Ovary (tissue), 7 donors: ENCODE measurements at regions not wholly inside any gene's neighbourhood (a gene's known extent, or its start where the extent isn't known, plus 50 kb on each side); places are given as distances from the start of the nearest gene placed in this dataset.
"Not testable (repeated sequence)": the region's sequence is repeated elsewhere in the genome, so short reads cannot be mapped to it uniquely, and the experiment has no call there.

Experiments used
- DNase-seq, 5 donors: peaks; one replicate each; pipeline ENCODE4 v3.0.0-alpha.2; 2019 to 2020
- H3K27ac ChIP-seq, 2 donors: fragments of 200-600 bp; one replicate each; pipeline versions ENCODE4 v1.5.1 to v1.8.0; 2019 to 2022
- H3K27me3 ChIP-seq: fragments of 200-600 bp; one replicate; pipeline ENCODE4 v1.8.0; 2022
- H3K36me3 ChIP-seq: fragments of 200-600 bp; sonication (generic); one replicate; pipeline ENCODE4 v1.5.1; 2019
- H3K4me1 ChIP-seq: one replicate; pipeline ENCODE4 v1.8.1; 2013; ENCODE audit warnings: mild to moderate bottlenecking, moderate library complexity; ENCODE audit not compliant: insufficient read depth
- H3K4me3 ChIP-seq: fragments of 200-600 bp; sonication (generic); one replicate; pipeline ENCODE4 v1.5.1; 2017
- H3K9me3 ChIP-seq, 2 donors: fragments of 200-600 bp in 1 of 2; sonication (generic) in 1 of 2; one replicate each; pipeline versions ENCODE4 v1.5.1 to v1.8.1; 2013 to 2019; ENCODE audit warnings: mild to moderate bottlenecking in 1 of 2, moderate library complexity in 1 of 2
- CTCF ChIP-seq, 3 donors: fragments of 450-650 bp in 2 of 3; fragments of 200-600 bp in 1 of 3; IDR thresholded peaks; one replicate each; pipeline versions ENCODE4 v1.5.1 to v1.8.0; 2016 to 2022; ENCODE audit warnings: antibody characterized with exemption in 3 of 3, mild to moderate bottlenecking in 1 of 3
- EP300 ChIP-seq: sonication (generic); formaldehyde crosslinking; IDR thresholded peaks from one replicate; pipeline ENCODE4 v1.6.1; 2017; ENCODE audit warnings: antibody characterized with exemption
- POLR2A ChIP-seq: fragments of 450-650 bp; IDR thresholded peaks from one replicate; pipeline ENCODE4 v1.6.1; 2017; ENCODE audit warnings: antibody characterized with exemption, mild to moderate bottlenecking, moderate library complexity
- WGBS, 3 donors: extraction: QIAGEN DNeasy Blood & Tissue Kit in 1 of 3; methylation state at CpG; one replicate each; pipeline versions ENCODE4 v1.1.5 to v1.1.7; 2013 to 2017; 5-methylcytosine and 5-hydroxymethylcytosine counted together
- intact Hi-C, 4 donors: fragments of 100-400 bp; cut with DNase I; formaldehyde crosslinking; loops; one replicate each; pipeline versions ENCODE4 v1.11.0 to v1.15.1; 2022 to 2023
- donor health status: DM: no; HTN: no; CAD: no; lungs with moderate emphysema.
- donor health status: DM: no; HTN: no; CAD: no.
- donor health status: Bipolar disorder and iron deficiency.
- donor health status: DM: no; HTN: no; CAD: no.
- donor health status: DM: yes; HTN: yes; CAD: no.

- H3K27me3 ChIP-seq = no peaks in the 10 kb centered on the region
- no peaks in the 10 kb centered on the region for H3K4me1 ChIP-seq
- no peak for TF ChIP-seq POLR2A
- TF ChIP-seq CTCF (IDR thresholded peaks at IDR 0.05) = no peak
- no peak for TF ChIP-seq EP300
- H3K9me3 ChIP-seq = no peaks in the 10 kb centered on the region
- no peak overlapping the region for H3K27ac ChIP-seq
- 69 to 82% (median 75%) methylated on average over 2 of the region's 2 CpGs for WGBS, 3 donors
- no peak overlapping the region for H3K4me3 ChIP-seq
- H3K36me3 ChIP-seq = no peaks in the 10 kb centered on the region
- no peak for DNase-seq
- intact Hi-C loops = no loop called here
These were observed 877.1 kb downstream of the PDCD6IP start for GRCh38 chr3:34675383-34676120.

GRCh38 chr3:34676436-34676835 lies 878.0 kb downstream of the PDCD6IP start:
- H3K27ac ChIP-seq = no peak overlapping the region
- no peaks in the 10 kb centered on the region for H3K27me3 ChIP-seq
- no peaks in the 10 kb centered on the region for H3K9me3 ChIP-seq
- WGBS, 3 donors = 85 to 94% (median 91%) methylated on average over 3 of the region's 3 CpGs
- H3K4me1 ChIP-seq = no peaks in the 10 kb centered on the region
- TF ChIP-seq EP300 (no peak), POLR2A (no peak), CTCF (IDR thresholded peaks at IDR 0.05) (no peak)
- no peaks in the 10 kb centered on the region for H3K36me3 ChIP-seq
- DNase-seq = no peak
- intact Hi-C loops = no loop called here
- H3K4me3 ChIP-seq = no peak overlapping the region

GRCh38 chr3:34678575-34678974 lies 880.1 kb downstream of the PDCD6IP start:
- intact Hi-C loops = no loop called here
- TF ChIP-seq EP300 (no peak), CTCF (IDR thresholded peaks at IDR 0.05) (no peak), POLR2A (no peak)
- Histone ChIP-seq H3K36me3 (no peaks in the 10 kb centered on the region), H3K9me3 (no peaks in the 10 kb centered on the region), H3K4me3 (no peak overlapping the region), H3K27me3 (no peaks in the 10 kb centered on the region), H3K27ac (no peak overlapping the region), H3K4me1 (no peaks in the 10 kb centered on the region)
- no peak for DNase-seq

GRCh38 chr3:34679055-34679454 lies 880.6 kb downstream of the PDCD6IP start:
- H3K27ac ChIP-seq, H3K27me3 ChIP-seq, intact Hi-C loops, H3K4me1 ChIP-seq, H3K9me3 ChIP-seq, H3K4me3 ChIP-seq, DNase-seq, H3K36me3 ChIP-seq: not testable (repeated sequence)
- 41 to 66% (median 64%) methylated on average over 1 of the region's 1 CpG for WGBS, 3 donors

GRCh38 chr3:34683851-34684250 lies 885.4 kb downstream of the PDCD6IP start:
- no peak for TF ChIP-seq EP300
- no peak for TF ChIP-seq POLR2A
- TF ChIP-seq CTCF (IDR thresholded peaks at IDR 0.05) = no peak
- 27 to 45% (median 28%) methylated on average over 4 of the region's 4 CpGs for WGBS, 3 donors
- H3K9me3 ChIP-seq = no peaks in the 10 kb centered on the region
- no peak overlapping the region for H3K4me3 ChIP-seq
- DNase-seq = peak in 1 of 5 donors; percentile 54
- intact Hi-C loops = loop anchor here in 1 of 4 donors (10.0 kb wide), 1 partner anchor 799 kb away; no protein-coding TSS in a partner anchor
- no peak overlapping the region for H3K27ac ChIP-seq
- no peaks in the 10 kb centered on the region for H3K36me3 ChIP-seq
- no peaks in the 10 kb centered on the region for H3K4me1 ChIP-seq
- no peaks in the 10 kb centered on the region for H3K27me3 ChIP-seq
